GM12878 (cell line): ENCODE measurements at regions not wholly inside any gene's neighbourhood (a gene's known extent, or its start where the extent isn't known, plus 50 kb on each side); places are given as distances from the start of the nearest gene placed in this dataset.

ENCODE experiments used
- ATAC-seq: fragments of 200-7000 bp; cut with Tn5 transposase; 3 replicates; pipeline ENCODE4 v1.9.1; 2020; ENCODE audit warnings: mild to moderate bottlenecking, moderate library complexity
- BruUV-seq: library from RNA; stranded (reverse); fragments of 400-500 nt; replicated peaks from 2 replicates; lab custom pipeline; 2021; lab: Mats Ljungman, UMichigan
- CTCF ChIA-PET: fragments of 300-600 bp; sonication (Branson Sonifier 250); formaldehyde crosslinking; extraction: SDS; loops from one replicate; lab custom pipeline; 2021; ENCODE audit warnings: inconsistent platforms; lab: Yijun Ruan, JAX
- POLR2A ChIA-PET: fragments of 350-600 bp; formaldehyde crosslinking; extraction: SDS; loops from one replicate; lab custom pipeline; 2021; ENCODE audit warnings: inconsistent platforms; lab: Charles Lee
- RAD21 ChIA-PET: fragments of 300-600 bp; sonication (Branson Sonifier 250); formaldehyde crosslinking; loops from one replicate; lab custom pipeline; 2023; ENCODE audit warnings: antibody characterized with exemption; ENCODE audit not compliant: unreplicated experiment; lab: Charles Lee
- SMC1A ChIA-PET: fragments of 300-600 bp; sonication (Branson Sonifier 250); formaldehyde crosslinking; loops from one replicate; lab custom pipeline; 2023; ENCODE audit not compliant: unreplicated experiment, uncharacterized antibody; lab: Charles Lee
- DNase-seq: peaks from one replicate; pipeline ENCODE4 v3.0.0-alpha.2; 2011; ENCODE audit warnings: low read depth, low spot score
- FAIRE-seq: peaks from 3 replicates; lab custom pipeline; 2011; peaks lifted over from hg19 to GRCh38; lab: Jason Lieb, UNC
- H2AFZ ChIP-seq: 2 replicates; pipeline ENCODE4 v1.6.0; 2011; ENCODE audit warnings: low read depth, low read length, control low read depth; ENCODE audit not compliant: control insufficient read depth
- H3K27ac ChIP-seq: 2 replicates; pipeline ENCODE4 v1.5.1; 2011; ENCODE audit warnings: control low read depth; ENCODE audit not compliant: control insufficient read depth, insufficient read depth
- H3K27me3 ChIP-seq, 2 experiments: replicated peaks in 1 of 2; 2 replicates each; pipeline versions ENCODE4 v1.6.0 to v1.6.1; 2011; ENCODE audit warnings: low read length in 1 of 2; ENCODE audit not compliant: control insufficient read depth in 2 of 2, insufficient read depth in 2 of 2
- H3K36me3 ChIP-seq, 2 experiments: 2 replicates each; pipeline ENCODE4 v1.5.1; 2011; ENCODE audit warnings: low read length in 1 of 2; ENCODE audit not compliant: control insufficient read depth in 2 of 2, insufficient read depth in 2 of 2
- H3K4me1 ChIP-seq: 2 replicates; pipeline ENCODE4 v1.6.1; 2011; ENCODE audit warnings: mild to moderate bottlenecking, low read length, moderate library complexity, mixed read lengths; ENCODE audit not compliant: control insufficient read depth, insufficient read depth
- H3K4me2 ChIP-seq: 2 replicates; pipeline ENCODE4 v1.6.0; 2011; ENCODE audit warnings: control low read depth; ENCODE audit not compliant: control insufficient read depth, insufficient read depth
- H3K4me3 ChIP-seq: fragments of 200-600 bp; sonication (generic); 2 replicates; pipeline ENCODE4 v1.5.1; 2016
- H3K79me2 ChIP-seq: 2 replicates; pipeline ENCODE4 v1.6.0; 2011; ENCODE audit warnings: low read length; ENCODE audit not compliant: control insufficient read depth, insufficient read depth
- H3K9ac ChIP-seq: 2 replicates; pipeline ENCODE4 v1.8.0; 2011; ENCODE audit warnings: low read length, control low read depth, mixed read lengths; ENCODE audit not compliant: control insufficient read depth, insufficient read depth
- H3K9me3 ChIP-seq: replicated peaks from 3 replicates; pipeline ENCODE4 v1.5.1; 2011; ENCODE audit warnings: mild to moderate bottlenecking, low read length; ENCODE audit not compliant: control insufficient read depth, insufficient read depth
- H4K20me1 ChIP-seq: 2 replicates; pipeline ENCODE4 v1.6.0; 2011; ENCODE audit not compliant: control insufficient read depth, insufficient read depth
- ATF2 ChIP-seq: IDR thresholded peaks from 2 replicates; pipeline ENCODE4 v1.6.1; 2012; ENCODE audit warnings: low read length, inconsistent platforms
- CHD4 ChIP-seq: fragments of 200-600 bp; sonication (generic); IDR thresholded peaks from 2 replicates; pipeline ENCODE4 v1.6.1; 2016; ENCODE audit warnings: mild to moderate bottlenecking
- DPF2 ChIP-seq: fragments of 450-650 bp; IDR thresholded peaks from 2 replicates; pipeline ENCODE4 v1.6.1; 2017; ENCODE audit warnings: mild to moderate bottlenecking
- JUNB ChIP-seq: IDR thresholded peaks from 2 replicates; pipeline ENCODE4 v1.6.1; 2016; ENCODE audit warnings: antibody characterized with exemption, mild to moderate bottlenecking
- LARP7 ChIP-seq: fragments of 450-650 bp; IDR thresholded peaks from 2 replicates; pipeline ENCODE4 v1.6.1; 2017; ENCODE audit warnings: mild to moderate bottlenecking
- MAX ChIP-seq: IDR thresholded peaks from 2 replicates; pipeline ENCODE4 v1.6.1; 2012; ENCODE audit warnings: low read depth, low read length, improper control_type of control experiment
- MTA2 ChIP-seq: fragments of 450-650 bp; IDR thresholded peaks from 2 replicates; pipeline ENCODE4 v1.6.1; 2016; ENCODE audit warnings: low read depth, mild to moderate bottlenecking, moderate library complexity
- NR2C1 ChIP-seq: fragments of 450-650 bp; IDR thresholded peaks from 2 replicates; pipeline ENCODE4 v1.6.1; 2017; ENCODE audit warnings: antibody characterized with exemption, mild to moderate bottlenecking, moderate library complexity
- RAD21 ChIP-seq: IDR thresholded peaks from 2 replicates; pipeline ENCODE4 v1.6.1; 2011; ENCODE audit warnings: mild to moderate bottlenecking, low read depth, low read length, moderate library complexity; ENCODE audit not compliant: insufficient read depth
- RELA ChIP-seq: fragments of 450-650 bp; IDR thresholded peaks from 2 replicates; pipeline ENCODE4 v1.8.0; 2014; ENCODE audit warnings: borderline replicate concordance; ENCODE audit not compliant: partially characterized antibody
- SIX5 ChIP-seq: IDR thresholded peaks from 2 replicates; pipeline ENCODE4 v1.6.1; 2011; ENCODE audit warnings: mild to moderate bottlenecking, low read depth, low read length, moderate library complexity; ENCODE audit not compliant: severe bottlenecking
- SMC3 ChIP-seq: IDR thresholded peaks from 2 replicates; pipeline ENCODE4 v1.6.1; 2011; ENCODE audit warnings: low read length, improper control_type of control experiment, borderline replicate concordance
- SP1 ChIP-seq: IDR thresholded peaks from one replicate; pipeline ENCODE4 v1.6.1; 2011; ENCODE audit warnings: low read depth, low read length
- SPI1 ChIP-seq: IDR thresholded peaks from 2 replicates; pipeline ENCODE4 v1.6.1; 2011; ENCODE audit warnings: low read depth, mild to moderate bottlenecking, low read length, moderate library complexity, borderline replicate concordance; ENCODE audit not compliant: insufficient read depth
- SREBF2 ChIP-seq: IDR thresholded peaks from 2 replicates; pipeline ENCODE4 v1.6.1; 2012; ENCODE audit warnings: mild to moderate bottlenecking, low read length
- SRF ChIP-seq, 2 experiments: IDR thresholded peaks; 2 replicates each; pipeline ENCODE4 v1.6.1; 2011; ENCODE audit warnings: low read depth in 2 of 2, low read length in 2 of 2, mild to moderate bottlenecking in 1 of 2, moderate library complexity in 1 of 2
- TCF7 ChIP-seq: IDR thresholded peaks from 2 replicates; pipeline ENCODE4 v1.6.1; 2014; ENCODE audit warnings: antibody characterized with exemption, borderline replicate concordance
- YY1 ChIP-seq: IDR thresholded peaks from 2 replicates; pipeline ENCODE4 v1.6.1; 2011; ENCODE audit warnings: low read depth, mild to moderate bottlenecking, low read length
- ZNF207 ChIP-seq: fragments of 450-650 bp; IDR thresholded peaks from 2 replicates; pipeline ENCODE4 v1.6.1; 2014; ENCODE audit warnings: antibody characterized with exemption, mild to moderate bottlenecking, borderline replicate concordance
- ZNF24 ChIP-seq: fragments of 450-650 bp; IDR thresholded peaks from 2 replicates; pipeline ENCODE4 v1.6.1; 2017; ENCODE audit warnings: antibody characterized with exemption, mild to moderate bottlenecking
- WGBS: methylation state at CpG from one replicate; pipeline ENCODE4 v1.1.6; 2016; ENCODE audit warnings: low lambda C conversion rate; ENCODE audit not compliant: insufficient replicate concordance, insufficient coverage; ENCODE audit errors: missing lambda C conversion rate; 5-methylcytosine and 5-hydroxymethylcytosine counted together
- in situ Hi-C: fragments of 300-500 bp; cut with MboI; formaldehyde crosslinking; loops from 9 replicates; pipeline ENCODE4 v1.14.3; 2018; ENCODE audit warnings: mixed read lengths
- intact Hi-C: fragments of 100-400 bp; cut with micrococcal nuclease; formaldehyde crosslinking; loops from one replicate; pipeline ENCODE4 v1.14.2; 2022; ENCODE audit not compliant: unreplicated experiment

GRCh38 chr6:131430531-131430930 is 142.5 kb upstream of the ARG1 start:
- Histone ChIP-seq H3K27ac (no peak overlapping the region), H3K4me3 (no peak overlapping the region), H3K79me2 (no peaks in the 10 kb centered on the region), H3K27me3 (no peaks in the 10 kb centered on the region), H3K9ac (no peak overlapping the region), H3K4me1 (no peaks in the 10 kb centered on the region), H3K4me2 (no peak overlapping the region), H2AFZ (no peak overlapping the region), H4K20me1 (no peaks in the 10 kb centered on the region), H3K9me3 (no peaks in the 10 kb centered on the region), H3K36me3 (no peaks in the 10 kb centered on the region)
- no peak for DNase-seq
- POLR2A ChIA-PET, result no interaction called here
- no peak for FAIRE-seq
- 18% methylated on average over 4 of the region's 4 CpGs for WGBS
- BruUV-seq, result no TSS peak
- RAD21 ChIA-PET, result no interaction called here
- TF ChIP-seq ATF2 (no peak), JUNB (no peak), SPI1 (no peak), RELA (no peak), DPF2 (no peak), ZNF207 (no peak), SMC3 (no peak), NR2C1 (no peak), SP1 (no peak), RAD21 (no peak), MAX (no peak), MTA2 (no peak), LARP7 (no peak), ZNF24 (no peak), YY1 (no peak), TCF7 (no peak), SRF (IDR thresholded peaks at IDR 0.05; ENCODE audit: low read depth in 2 of 2, low read length in 2 of 2) (no peak), CHD4 (no peak), SREBF2 (no peak), SIX5 (no peak)
- no peak for ATAC-seq
- intact Hi-C loops (no loop called here), in situ Hi-C loops (no loop called here)
- CTCF ChIA-PET, result no interaction called here
- SMC1A ChIA-PET, result interaction anchor here (1.6 kb wide), 1 partner anchor 9 kb away, joined by 6 read pairs; no protein-coding TSS in a partner anchor
